HG03571 (cell line): ENCODE measurements at regions not wholly inside any gene's neighbourhood (a gene's known extent, or its start where the extent isn't known, plus 50 kb on each side); places are given as distances from the start of the nearest gene placed in this dataset.
"Not testable (repeated sequence)": the region's sequence is repeated elsewhere in the genome, so short reads cannot be mapped to it uniquely, and the experiment has no call there.

Experiments used
- ATAC-seq: cut with Tn5 transposase; IDR thresholded peaks from one replicate; pipeline ENCODE4 v1.9.1; 2021; ENCODE audit not compliant: unreplicated experiment

GRCh38 chr1:94769551-94769950 lies 50.6 kb upstream of the SLC44A3 start:
- ATAC-seq, result no peak

GRCh38 chr1:94768036-94768435 lies 52.1 kb upstream of the SLC44A3 start:
- ATAC-seq, result no peak

- no peak for ATAC-seq
Observed at GRCh38 chr1:94765958-94766357, 54.2 kb upstream of the SLC44A3 start.

DNA sequence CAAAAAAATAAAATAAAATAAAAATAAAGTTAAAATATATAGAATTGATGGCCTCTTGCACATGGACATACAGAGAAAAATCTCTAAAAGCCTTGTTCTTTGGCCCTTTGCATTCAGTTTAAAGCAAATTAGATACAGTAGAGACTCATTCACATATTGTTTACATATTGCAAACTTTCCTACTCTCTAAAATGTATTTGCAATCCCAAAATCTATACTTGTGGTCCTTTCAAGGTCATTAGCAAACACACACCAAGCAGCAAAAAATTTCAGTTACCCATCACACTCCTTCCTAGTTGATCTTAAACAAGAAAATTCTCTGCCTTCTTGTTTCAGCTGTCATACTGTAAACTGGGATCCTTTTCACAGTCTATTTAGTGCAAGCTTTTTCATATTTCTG lies 61.0 kb upstream of the SLC44A3 start:
- no peak for ATAC-seq

DNA sequence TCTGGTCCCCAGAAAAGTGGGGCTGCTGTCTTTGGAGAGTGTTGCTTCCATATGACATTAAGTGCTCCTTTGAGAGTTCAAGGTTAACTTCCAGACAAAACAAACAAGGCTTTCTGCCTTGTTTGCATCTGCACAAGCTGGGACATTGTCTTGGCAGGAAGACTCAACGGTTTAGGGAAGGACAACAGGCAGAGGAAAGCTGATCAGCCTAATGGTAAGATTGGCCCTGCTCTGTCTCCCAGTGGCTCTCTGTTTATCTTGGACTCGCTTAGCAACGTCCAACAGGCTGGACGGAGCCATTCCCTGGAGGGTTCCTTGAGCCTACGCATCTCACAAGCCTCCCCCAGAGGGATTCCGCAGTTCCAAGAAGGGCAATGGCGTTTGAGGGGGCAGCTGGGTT lies 62.2 kb upstream of the SLC44A3 start:
- ATAC-seq, result no peak

GRCh38 chr1:94755675-94756074 lies 64.5 kb upstream of the SLC44A3 start:
- no peak for ATAC-seq

GRCh38 chr1:94755016-94755415 lies 65.1 kb upstream of the SLC44A3 start:
- ATAC-seq, result not testable (repeated sequence)

DNA sequence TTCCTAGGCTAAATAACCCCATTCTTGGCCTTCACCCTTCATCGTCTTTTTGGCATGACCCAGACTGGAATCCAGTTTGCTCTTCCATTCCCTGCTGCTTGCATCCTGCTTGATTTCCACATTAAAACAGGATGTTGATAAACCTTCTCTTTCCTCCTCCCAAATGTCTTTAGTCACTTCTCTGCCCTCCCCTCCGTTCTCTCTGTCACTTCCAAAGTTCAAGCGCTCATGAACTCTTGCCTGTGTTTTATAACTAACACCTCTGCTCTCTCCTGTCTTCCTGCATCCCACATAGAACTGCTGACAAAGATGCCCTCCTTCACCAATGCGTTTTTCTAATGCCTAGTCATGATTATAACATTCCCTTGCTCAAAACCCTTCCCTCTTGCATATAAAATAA lies 65.6 kb upstream of the SLC44A3 start:
- ATAC-seq, result no peak

DNA sequence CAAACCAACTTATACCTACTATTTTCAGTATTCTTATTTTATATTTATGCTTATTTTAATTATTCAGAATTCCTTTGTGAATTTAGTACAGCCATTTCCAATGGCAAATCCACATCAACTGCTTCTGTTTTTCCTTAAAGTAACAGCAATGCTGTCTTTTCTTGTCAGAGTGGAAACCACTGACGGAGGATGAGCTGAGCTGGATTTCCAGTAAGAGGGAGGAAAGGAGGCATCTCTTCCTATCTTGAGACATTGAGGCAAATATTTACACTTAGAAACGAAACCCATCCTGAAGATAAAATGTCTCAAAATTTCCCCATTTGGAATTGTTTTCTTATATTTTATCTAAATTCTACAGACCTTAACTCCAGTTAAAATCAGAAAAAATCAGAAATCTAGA lies 66.1 kb upstream of the SLC44A3 start:
- no peak for ATAC-seq

GRCh38 chr1:94753171-94753972 lies 66.8 kb upstream of the SLC44A3 start:
- no peak for ATAC-seq

DNA sequence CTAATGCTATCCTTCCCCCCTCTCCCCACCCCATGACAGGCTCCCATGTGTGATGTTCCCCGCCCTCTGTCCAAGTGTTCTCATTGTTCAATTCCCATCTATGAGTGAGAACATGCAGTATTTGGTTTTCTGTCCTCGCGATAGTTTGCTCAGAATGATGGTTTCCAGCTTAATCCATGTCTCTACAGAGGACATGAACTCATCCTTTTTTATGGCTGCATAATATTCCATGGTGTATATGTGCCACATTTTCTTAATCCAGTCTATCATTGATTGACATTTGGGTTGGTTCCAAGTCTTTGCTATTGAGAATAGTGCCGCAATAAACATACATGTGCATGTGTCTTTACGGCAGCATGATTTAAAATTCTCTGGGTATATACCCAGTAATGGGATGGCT lies 68.7 kb upstream of the SLC44A3 start:
- ATAC-seq, result not testable (repeated sequence)

- no peak for ATAC-seq
Observed at GRCh38 chr1:94746635-94747525, 73.3 kb upstream of the SLC44A3 start.

- no peak for ATAC-seq
Observed at GRCh38 chr1:94745742-94746141, 74.4 kb upstream of the SLC44A3 start.

DNA sequence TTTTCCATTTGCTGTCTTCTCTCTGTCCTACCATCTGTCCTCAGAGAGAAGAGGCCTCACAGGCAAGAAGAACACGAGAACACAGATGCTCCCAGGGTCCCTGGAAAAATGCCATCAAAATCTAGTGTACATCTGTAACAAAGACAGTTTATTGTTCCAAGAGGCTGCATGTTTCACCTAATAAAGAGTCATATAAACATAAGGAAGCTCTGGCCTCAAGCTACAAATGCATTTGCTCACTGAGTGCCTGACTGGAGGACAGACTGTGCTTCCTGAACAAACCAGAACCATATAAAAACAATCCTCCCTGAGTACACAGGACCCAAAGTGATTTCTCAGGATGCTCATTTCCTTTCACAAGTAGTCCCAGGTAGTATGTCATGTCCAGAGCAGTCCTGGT lies 76.3 kb upstream of the SLC44A3 start:
- no peak for ATAC-seq

- no peak for ATAC-seq
Observed at GRCh38 chr1:94741996-94742395, 78.2 kb upstream of the SLC44A3 start.

DNA sequence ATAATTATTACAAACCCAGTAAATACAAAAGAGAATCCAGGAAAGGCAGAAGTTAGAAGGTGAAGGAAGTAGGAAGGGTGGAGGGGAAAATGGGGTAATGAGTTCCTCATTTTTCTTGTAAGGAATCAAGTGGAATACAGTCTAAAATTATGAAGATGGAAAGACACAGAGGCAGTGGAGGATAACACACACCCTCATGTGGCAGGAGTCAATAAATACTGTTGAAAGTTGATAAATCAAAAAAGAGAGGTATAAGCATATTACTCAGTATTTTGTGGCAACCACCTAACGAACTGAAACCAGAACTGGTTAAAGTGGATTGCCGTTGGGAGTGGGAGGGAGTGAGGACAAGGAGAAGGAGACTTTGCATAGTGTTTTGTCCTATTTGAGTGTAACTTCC lies 78.6 kb upstream of the SLC44A3 start:
- no peak for ATAC-seq

GRCh38 chr1:94739521-94740061 lies 80.6 kb upstream of the SLC44A3 start:
- ATAC-seq, result no peak

- no peak for ATAC-seq
Observed at GRCh38 chr1:94738371-94738770, 81.8 kb upstream of the SLC44A3 start.

GRCh38 chr1:94737124-94737998 lies 82.8 kb upstream of the SLC44A3 start:
- no peak for ATAC-seq

DNA sequence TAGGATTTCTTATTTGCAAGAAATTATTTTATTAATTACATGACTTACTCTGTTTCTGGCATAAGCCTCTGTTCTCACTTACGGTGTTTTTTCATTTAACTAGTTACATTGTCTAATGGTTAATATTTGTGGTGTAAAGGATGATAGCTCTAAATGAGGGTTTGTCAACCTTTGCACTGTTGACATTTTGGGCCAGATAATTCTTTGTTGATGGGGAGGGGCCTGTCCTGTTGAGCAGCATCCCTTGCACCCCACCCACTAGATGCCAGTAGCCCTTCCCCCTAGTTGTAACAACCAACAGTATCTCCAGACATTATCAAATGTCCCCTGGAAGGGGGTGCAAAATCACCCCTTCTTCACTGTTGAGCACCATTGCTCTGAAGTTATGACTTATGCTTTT lies 83.6 kb upstream of the SLC44A3 start:
- no peak for ATAC-seq

DNA sequence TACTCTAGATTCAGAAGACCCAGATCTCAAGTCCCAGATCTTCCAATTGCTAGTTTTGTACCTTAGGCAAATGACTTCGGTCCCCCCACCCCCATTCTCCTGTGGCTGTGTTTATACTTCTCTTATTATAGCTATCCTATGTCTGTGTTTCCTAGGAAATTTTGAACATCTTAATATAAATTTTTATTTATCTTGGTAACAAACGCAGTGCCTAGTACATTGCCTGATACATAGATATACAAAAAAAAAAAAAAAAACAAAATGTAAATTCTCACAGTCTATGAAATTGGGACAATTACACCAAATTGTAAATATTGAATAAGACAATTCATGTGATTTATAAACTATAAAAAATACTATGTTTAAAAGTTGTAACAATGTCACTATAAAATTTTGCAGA lies 84.1 kb upstream of the SLC44A3 start:
- no peak for ATAC-seq
